Mesendoderm (in vitro differentiated cells): ENCODE measurements at regions not wholly inside any gene's neighbourhood (a gene's known extent, or its start where the extent isn't known, plus 50 kb on each side); places are given as distances from the start of the nearest gene placed in this dataset.

ENCODE experiments used
- DNase-seq: peaks from one replicate; pipeline ENCODE4 v3.0.0; 2013
- H2AK5ac ChIP-seq: 2 replicates; pipeline ENCODE4 v1.6.1; 2013; ENCODE audit warnings: low read length, inconsistent platforms
- H2BK120ac ChIP-seq: 2 replicates; pipeline ENCODE4 v1.6.1; 2013; ENCODE audit warnings: low read depth, mild to moderate bottlenecking, low read length, moderate library complexity, mixed read lengths
- H2BK15ac ChIP-seq: replicated peaks from 2 replicates; pipeline ENCODE4 v1.6.1; 2013; ENCODE audit warnings: low read depth, mild to moderate bottlenecking, moderate library complexity
- H2BK5ac ChIP-seq: 2 replicates; pipeline ENCODE4 v1.6.1; 2013; ENCODE audit warnings: low read length, inconsistent platforms
- H3K18ac ChIP-seq: 2 replicates; pipeline ENCODE4 v1.6.1; 2013; ENCODE audit warnings: mild to moderate bottlenecking, low read length, mixed read lengths
- H3K23ac ChIP-seq: one replicate; pipeline ENCODE4 v1.6.1; 2013; ENCODE audit warnings: low read length
- H3K27ac ChIP-seq: 2 replicates; pipeline ENCODE4 v1.5.1; 2013; ENCODE audit warnings: low read depth, mild to moderate bottlenecking, inconsistent platforms, low read length, moderate library complexity
- H3K27me3 ChIP-seq: 2 replicates; pipeline ENCODE4 v1.6.1; 2013; ENCODE audit warnings: low read length, control low read depth, mild to moderate bottlenecking, inconsistent platforms; ENCODE audit not compliant: insufficient read depth, poor library complexity
- H3K36me3 ChIP-seq: 2 replicates; pipeline ENCODE4 v1.6.1; 2013; ENCODE audit warnings: low read length, inconsistent platforms; ENCODE audit not compliant: control insufficient read depth, insufficient read depth
- H3K4ac ChIP-seq: one replicate; pipeline ENCODE4 v1.6.1; 2013; ENCODE audit warnings: low read depth, mild to moderate bottlenecking, low read length, moderate library complexity
- H3K4me1 ChIP-seq: 2 replicates; pipeline ENCODE4 v1.6.1; 2013; ENCODE audit warnings: low read depth, low read length, inconsistent platforms; ENCODE audit not compliant: control insufficient read depth
- H3K4me2 ChIP-seq: 2 replicates; pipeline ENCODE4 v1.6.1; 2013; ENCODE audit warnings: low read length
- H3K4me3 ChIP-seq: 2 replicates; pipeline ENCODE4 v1.5.1; 2013; ENCODE audit warnings: mild to moderate bottlenecking, low read length
- H3K56ac ChIP-seq: one replicate; pipeline ENCODE4 v1.6.1; 2013; ENCODE audit warnings: low read length
- H3K79me1 ChIP-seq: 2 replicates; pipeline ENCODE4 v1.6.1; 2013; ENCODE audit warnings: low read length, inconsistent platforms
- H3K79me2 ChIP-seq: 2 replicates; pipeline ENCODE4 v1.6.1; 2013; ENCODE audit warnings: mild to moderate bottlenecking, low read length; ENCODE audit not compliant: control insufficient read depth, insufficient read depth
- H3K9ac ChIP-seq: 2 replicates; pipeline ENCODE4 v1.6.1; 2013; ENCODE audit warnings: low read length, inconsistent platforms
- H4K5ac ChIP-seq: one replicate; pipeline ENCODE4 v1.6.1; 2013; ENCODE audit warnings: low read length
- H4K8ac ChIP-seq: one replicate; pipeline ENCODE4 v1.6.1; 2013; ENCODE audit warnings: low read depth, mild to moderate bottlenecking, control low read depth, low read length, moderate library complexity
- WGBS: extraction: QIAGEN DNeasy Blood & Tissue Kit; methylation state at CpG from one replicate; pipeline ENCODE4 v1.1.7; 2013; ENCODE audit warnings: low lambda C conversion rate, missing lambda C conversion rate; ENCODE audit not compliant: insufficient coverage; ENCODE audit errors: extremely low coverage; 5-methylcytosine and 5-hydroxymethylcytosine counted together

- no peak overlapping the region for H3K4ac ChIP-seq
- no peak overlapping the region for H4K5ac ChIP-seq
- no peak for DNase-seq
- H2AK5ac ChIP-seq: no peak overlapping the region
- H3K4me3 ChIP-seq: no peak overlapping the region
- no peak overlapping the region for H2BK5ac ChIP-seq
- WGBS: no CpG with 5 or more reads among the region's 5 CpGs
- no peak overlapping the region for H3K9ac ChIP-seq
- H3K36me3 ChIP-seq: no peaks in the 10 kb centered on the region
- no peak overlapping the region for H3K18ac ChIP-seq
- H3K4me2 ChIP-seq: no peak overlapping the region
- no peak overlapping the region for H3K23ac ChIP-seq
- H2BK120ac ChIP-seq: no peak overlapping the region
- no peak overlapping the region for H3K27ac ChIP-seq
- H3K56ac ChIP-seq: no peak overlapping the region
- no peaks in the 10 kb centered on the region for H3K79me2 ChIP-seq
- H3K4me1 ChIP-seq: no peaks in the 10 kb centered on the region
- no peak overlapping the region for H2BK15ac ChIP-seq
- no peak overlapping the region for H4K8ac ChIP-seq
- no peaks in the 10 kb centered on the region for H3K27me3 ChIP-seq
- H3K79me1 ChIP-seq: no peaks in the 10 kb centered on the region
Observed at GRCh38 chr22:49047447-49047846, 780.2 kb downstream of the BRD1 start.

GRCh38 chr22:49046546-49047361, 780.9 kb downstream of the BRD1 start:
- Histone ChIP-seq H3K79me1 (no peaks in the 10 kb centered on the region), H3K9ac (no peak overlapping the region), H3K36me3 (no peaks in the 10 kb centered on the region), H3K18ac (no peak overlapping the region), H4K8ac (no peak overlapping the region), H3K4ac (no peak overlapping the region), H3K27ac (no peak overlapping the region), H3K79me2 (no peaks in the 10 kb centered on the region), H2AK5ac (no peak overlapping the region), H3K56ac (no peak overlapping the region), H4K5ac (no peak overlapping the region), H3K4me3 (no peak overlapping the region), H3K23ac (no peak overlapping the region), H2BK5ac (no peak overlapping the region), H2BK15ac (no peak overlapping the region), H3K27me3 (no peaks in the 10 kb centered on the region), H3K4me1 (no peaks in the 10 kb centered on the region), H3K4me2 (no peak overlapping the region), H2BK120ac (no peak overlapping the region)
- no CpG with 5 or more reads among the region's 17 CpGs for WGBS
- DNase-seq: peak; percentile 90

GRCh38 chr22:49046000-49046545, 781.6 kb downstream of the BRD1 start:
- no peak overlapping the region for H3K4ac ChIP-seq
- H4K5ac ChIP-seq: no peak overlapping the region
- no peak overlapping the region for H2BK120ac ChIP-seq
- no peak overlapping the region for H3K4me2 ChIP-seq
- no peak overlapping the region for H2AK5ac ChIP-seq
- H3K4me1 ChIP-seq: no peaks in the 10 kb centered on the region
- no peak for DNase-seq
- H3K27ac ChIP-seq: no peak overlapping the region
- no peak overlapping the region for H3K18ac ChIP-seq
- H3K27me3 ChIP-seq: no peaks in the 10 kb centered on the region
- no peak overlapping the region for H2BK5ac ChIP-seq
- no peak overlapping the region for H3K56ac ChIP-seq
- H3K23ac ChIP-seq: no peak overlapping the region
- no peak overlapping the region for H4K8ac ChIP-seq
- H3K9ac ChIP-seq: no peak overlapping the region
- no peaks in the 10 kb centered on the region for H3K79me2 ChIP-seq
- no peaks in the 10 kb centered on the region for H3K79me1 ChIP-seq
- H3K36me3 ChIP-seq: no peaks in the 10 kb centered on the region
- no peak overlapping the region for H3K4me3 ChIP-seq
- H2BK15ac ChIP-seq: no peak overlapping the region
- no CpG with 5 or more reads among the region's 9 CpGs for WGBS

- Histone ChIP-seq H3K27me3 (no peaks in the 10 kb centered on the region), H3K4me1 (no peaks in the 10 kb centered on the region), H3K79me2 (no peaks in the 10 kb centered on the region), H3K27ac (no peak overlapping the region), H3K79me1 (no peaks in the 10 kb centered on the region), H3K23ac (no peak overlapping the region), H2AK5ac (no peak overlapping the region), H4K8ac (no peak overlapping the region), H2BK5ac (no peak overlapping the region), H3K4me3 (no peak overlapping the region), H2BK120ac (no peak overlapping the region), H4K5ac (no peak overlapping the region), H3K9ac (no peak overlapping the region), H3K18ac (no peak overlapping the region), H3K56ac (no peak overlapping the region), H3K4ac (no peak overlapping the region), H3K36me3 (no peaks in the 10 kb centered on the region), H3K4me2 (no peak overlapping the region), H2BK15ac (no peak overlapping the region)
- DNase-seq: no peak
- WGBS: no CpG with 5 or more reads among the region's 12 CpGs
Observed at GRCh38 chr22:49045276-49045675, 782.4 kb downstream of the BRD1 start.

DNA sequence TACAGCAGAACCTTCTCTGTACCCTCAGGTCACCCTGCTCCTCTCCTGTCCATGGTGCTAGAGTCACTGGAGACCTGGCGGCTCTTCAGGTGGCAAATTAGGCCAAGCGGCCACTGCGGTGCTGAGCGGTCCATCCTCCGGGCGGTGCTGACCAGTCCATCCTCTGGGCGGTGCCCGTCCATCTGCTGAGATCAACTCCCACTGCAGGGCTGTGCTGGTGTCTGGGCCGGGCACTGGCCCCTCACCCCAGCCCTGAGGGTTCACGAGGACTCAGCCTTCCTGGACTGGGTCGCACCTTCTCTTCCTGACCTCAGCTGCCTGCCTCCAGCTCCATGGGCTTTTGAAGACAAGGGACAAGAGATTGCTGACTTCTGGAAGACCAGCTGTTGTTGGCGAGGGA, 782.9 kb downstream of the BRD1 start:
- no peak overlapping the region for H2BK120ac ChIP-seq
- H3K4me2 ChIP-seq: no peak overlapping the region
- no peak overlapping the region for H2BK5ac ChIP-seq
- no peaks in the 10 kb centered on the region for H3K36me3 ChIP-seq
- H3K18ac ChIP-seq: no peak overlapping the region
- H3K27me3 ChIP-seq: no peaks in the 10 kb centered on the region
- no peak overlapping the region for H3K23ac ChIP-seq
- no peak overlapping the region for H2AK5ac ChIP-seq
- no peaks in the 10 kb centered on the region for H3K79me1 ChIP-seq
- no peak overlapping the region for H4K5ac ChIP-seq
- H3K79me2 ChIP-seq: no peaks in the 10 kb centered on the region
- H2BK15ac ChIP-seq: no peak overlapping the region
- no CpG with 5 or more reads among the region's 12 CpGs for WGBS
- H3K9ac ChIP-seq: no peak overlapping the region
- no peak overlapping the region for H4K8ac ChIP-seq
- H3K4me1 ChIP-seq: no peaks in the 10 kb centered on the region
- no peak for DNase-seq
- no peak overlapping the region for H3K56ac ChIP-seq
- H3K27ac ChIP-seq: no peak overlapping the region
- H3K4ac ChIP-seq: no peak overlapping the region
- no peak overlapping the region for H3K4me3 ChIP-seq

DNA sequence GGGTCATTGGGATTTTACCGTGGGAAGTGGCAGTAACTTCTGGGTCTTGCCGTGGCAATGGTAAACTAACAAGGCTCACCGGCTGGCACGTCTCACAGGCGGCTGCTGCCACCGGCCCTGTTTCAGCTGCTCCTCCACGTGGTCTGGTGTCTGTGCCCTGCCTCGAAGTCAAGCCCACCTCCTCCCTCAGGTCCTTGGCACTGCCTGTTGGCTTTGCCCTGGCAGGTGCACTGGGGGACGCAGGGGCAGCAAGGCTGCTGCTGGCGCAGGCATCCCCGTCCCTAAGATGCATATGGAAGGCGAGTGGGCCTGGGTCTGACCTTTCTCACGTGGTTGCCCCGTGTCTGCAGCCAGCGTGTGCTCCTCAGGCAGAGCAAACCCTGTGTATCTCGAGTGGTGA, 783.6 kb downstream of the BRD1 start:
- H3K4me2 ChIP-seq: no peak overlapping the region
- H3K23ac ChIP-seq: no peak overlapping the region
- no peak overlapping the region for H2BK15ac ChIP-seq
- H3K79me1 ChIP-seq: no peaks in the 10 kb centered on the region
- no peak overlapping the region for H4K5ac ChIP-seq
- no peaks in the 10 kb centered on the region for H3K4me1 ChIP-seq
- H3K36me3 ChIP-seq: no peaks in the 10 kb centered on the region
- no peaks in the 10 kb centered on the region for H3K79me2 ChIP-seq
- H2BK120ac ChIP-seq: no peak overlapping the region
- no peak overlapping the region for H3K27ac ChIP-seq
- DNase-seq: no peak
- H4K8ac ChIP-seq: no peak overlapping the region
- H2BK5ac ChIP-seq: no peak overlapping the region
- H2AK5ac ChIP-seq: no peak overlapping the region
- no peak overlapping the region for H3K4me3 ChIP-seq
- H3K18ac ChIP-seq: no peak overlapping the region
- no peak overlapping the region for H3K9ac ChIP-seq
- WGBS: no CpG with 5 or more reads among the region's 16 CpGs
- H3K27me3 ChIP-seq: no peaks in the 10 kb centered on the region
- no peak overlapping the region for H3K56ac ChIP-seq
- H3K4ac ChIP-seq: no peak overlapping the region
